RWPE1 (cell line): ENCODE measurements at regions not wholly inside any gene's neighbourhood (a gene's known extent, or its start where the extent isn't known, plus 50 kb on each side); places are given as distances from the start of the nearest gene placed in this dataset.

Experiments used
- CTCF ChIA-PET: fragments of 350-600 bp; sonication (Branson Sonifier 250); formaldehyde crosslinking; extraction: SDS; loops from one replicate; lab custom pipeline; 2021; lab: Yijun Ruan, JAX
- POLR2A ChIA-PET: fragments of 400-600 bp; formaldehyde crosslinking; extraction: SDS; loops from one replicate; lab custom pipeline; 2020; ENCODE audit warnings: antibody characterized with exemption; ENCODE audit not compliant: low non-redundant PET; lab: Yijun Ruan, JAX
- DNase-seq: peaks from one replicate; pipeline ENCODE4 v3.0.0; 2012; ENCODE audit warnings: low spot score
- H3K27ac ChIP-seq: fragments of 450-650 bp; 2 replicates; pipeline ENCODE4 v1.5.1; 2017
- TF ChIP-seq, protein P1 (sequence below): fragments of 450-650 bp; conservative IDR thresholded peaks from 2 replicates; pipeline ENCODE4 v1.5.1; 2017; ENCODE audit warnings: low read depth, mild to moderate bottlenecking

DNA sequence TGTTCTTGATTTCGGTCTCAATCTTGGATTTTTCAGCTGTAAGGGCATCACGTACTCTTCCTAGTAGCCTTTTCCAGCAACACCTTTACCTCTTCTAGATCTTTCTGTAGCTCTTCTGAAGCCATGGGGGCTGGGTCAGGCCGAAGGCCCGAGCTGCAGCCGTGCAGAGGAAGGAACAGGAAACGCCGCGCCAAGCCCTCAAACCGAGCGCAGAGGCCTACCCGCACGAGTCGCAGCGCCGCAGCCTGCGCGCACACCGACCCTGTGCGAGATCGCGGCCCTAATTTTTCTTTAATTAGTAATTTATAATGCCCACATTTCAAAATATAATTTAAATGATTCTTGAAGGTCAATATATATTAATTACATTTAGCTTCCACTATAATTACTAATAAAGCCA is 483.8 kb downstream of the NUP35 start:
- CTCF ChIA-PET = no interaction called here
- POLR2A ChIA-PET = no interaction called here
- no peak overlapping the region for H3K27ac ChIP-seq
- TF ChIP-seq, protein P1, sequence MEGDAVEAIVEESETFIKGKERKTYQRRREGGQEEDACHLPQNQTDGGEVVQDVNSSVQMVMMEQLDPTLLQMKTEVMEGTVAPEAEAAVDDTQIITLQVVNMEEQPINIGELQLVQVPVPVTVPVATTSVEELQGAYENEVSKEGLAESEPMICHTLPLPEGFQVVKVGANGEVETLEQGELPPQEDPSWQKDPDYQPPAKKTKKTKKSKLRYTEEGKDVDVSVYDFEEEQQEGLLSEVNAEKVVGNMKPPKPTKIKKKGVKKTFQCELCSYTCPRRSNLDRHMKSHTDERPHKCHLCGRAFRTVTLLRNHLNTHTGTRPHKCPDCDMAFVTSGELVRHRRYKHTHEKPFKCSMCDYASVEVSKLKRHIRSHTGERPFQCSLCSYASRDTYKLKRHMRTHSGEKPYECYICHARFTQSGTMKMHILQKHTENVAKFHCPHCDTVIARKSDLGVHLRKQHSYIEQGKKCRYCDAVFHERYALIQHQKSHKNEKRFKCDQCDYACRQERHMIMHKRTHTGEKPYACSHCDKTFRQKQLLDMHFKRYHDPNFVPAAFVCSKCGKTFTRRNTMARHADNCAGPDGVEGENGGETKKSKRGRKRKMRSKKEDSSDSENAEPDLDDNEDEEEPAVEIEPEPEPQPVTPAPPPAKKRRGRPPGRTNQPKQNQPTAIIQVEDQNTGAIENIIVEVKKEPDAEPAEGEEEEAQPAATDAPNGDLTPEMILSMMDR = no peak
- no peak for DNase-seq

DNA sequence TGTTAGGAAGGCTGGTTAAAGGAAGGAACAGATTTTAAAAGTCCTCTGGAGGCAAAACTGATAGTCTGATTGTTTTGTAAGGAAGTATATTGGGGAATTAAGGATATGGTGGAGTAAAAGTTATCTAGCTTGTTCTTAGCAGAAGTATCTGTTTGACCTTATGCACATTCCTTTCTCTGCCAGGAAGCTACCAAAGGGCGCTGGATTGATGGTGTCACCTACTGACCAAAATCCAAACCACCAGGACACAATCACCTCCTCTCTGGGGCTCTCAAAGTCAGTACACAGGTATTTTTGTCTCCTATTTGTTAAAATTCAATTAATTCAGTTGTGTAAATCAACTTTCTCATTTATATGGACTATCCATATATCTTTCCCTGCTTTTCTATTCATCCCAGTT is 484.5 kb downstream of the NUP35 start:
- DNase-seq = no peak
- ChIA-PET CTCF (no interaction called here), POLR2A (no interaction called here)
- TF ChIP-seq, protein P1 = no peak
- no peak overlapping the region for H3K27ac ChIP-seq

DNA sequence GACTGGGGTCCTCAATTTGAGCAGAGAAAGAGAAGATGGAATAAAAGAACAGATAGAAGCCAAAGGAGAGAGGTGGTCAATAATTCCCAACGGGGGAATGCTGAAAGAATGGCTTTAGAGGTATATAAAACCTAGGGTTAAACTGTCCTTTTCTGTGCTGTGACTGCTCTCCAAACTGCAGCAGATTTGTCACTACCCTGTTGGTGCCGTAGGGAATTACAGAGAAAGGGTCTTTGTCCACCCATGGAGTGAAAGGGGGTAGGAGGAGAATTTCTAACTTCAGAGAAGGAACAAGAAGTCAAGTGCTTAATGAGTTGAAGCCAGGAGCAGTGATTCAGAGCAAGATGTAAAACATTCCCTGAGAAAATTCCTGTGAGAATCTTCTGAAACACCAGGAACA is 486.5 kb downstream of the NUP35 start:
- CTCF ChIA-PET = no interaction called here
- no peak for DNase-seq
- POLR2A ChIA-PET = no interaction called here
- H3K27ac ChIP-seq = no peak overlapping the region
- TF ChIP-seq, protein P1 = no peak

DNA sequence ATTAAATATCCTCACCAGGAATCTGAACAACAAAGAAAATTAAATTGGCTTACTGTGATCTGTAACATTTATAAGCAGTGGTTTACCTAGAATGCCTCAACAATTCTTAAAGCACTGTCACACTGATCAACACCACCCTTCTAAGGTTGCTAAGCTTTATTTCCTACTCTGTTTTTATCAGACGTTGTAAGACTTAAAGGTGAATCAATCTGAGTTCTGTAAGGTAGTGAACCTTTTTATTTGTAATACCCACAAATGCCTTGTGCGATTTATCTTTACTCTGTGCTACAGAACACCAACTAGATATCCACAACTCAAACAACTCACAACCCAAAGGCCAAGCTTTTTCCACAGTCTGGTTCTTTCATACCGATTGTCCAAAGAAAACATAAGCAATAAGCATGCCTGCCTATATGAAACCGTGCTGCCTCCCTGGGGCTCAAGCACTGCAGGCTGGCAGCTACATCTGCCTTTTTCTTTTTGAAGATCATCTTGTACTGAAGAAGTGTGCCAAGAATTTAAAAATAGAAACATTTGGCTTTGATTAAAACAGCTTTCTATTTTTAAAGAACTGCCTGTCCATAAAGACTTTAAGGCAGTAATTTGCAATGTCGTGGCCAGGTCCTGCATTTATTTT is 490.7 kb downstream of the NUP35 start:
- CTCF ChIA-PET = no interaction called here
- no peak for DNase-seq

DNA sequence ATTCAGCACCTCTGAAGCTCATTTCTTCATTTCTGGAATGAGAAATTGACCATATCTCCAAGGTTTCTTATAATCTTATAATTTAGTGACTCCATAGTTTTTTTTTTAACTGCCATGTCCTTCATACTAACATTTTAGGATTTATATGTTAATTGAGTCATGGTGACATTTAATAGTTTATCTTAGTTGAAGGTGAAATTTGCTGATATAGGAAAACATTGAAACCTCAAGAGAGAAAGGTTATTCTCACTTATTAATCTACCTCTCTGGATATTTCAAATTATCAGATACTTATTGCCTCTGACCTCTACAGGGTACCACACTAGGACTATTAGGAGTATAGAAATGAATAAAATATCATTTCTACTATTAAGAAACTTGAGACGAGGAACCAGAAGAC is 499.0 kb downstream of the NUP35 start:
- no peak for DNase-seq
- POLR2A ChIA-PET = no interaction called here
- no peak overlapping the region for H3K27ac ChIP-seq
- CTCF ChIA-PET = no interaction called here
- TF ChIP-seq, protein P1 = no peak

More for the DNA sequence above, 490.7 kb downstream of the NUP35 start:
- POLR2A ChIA-PET = no interaction called here
- H3K27ac ChIP-seq = no peak overlapping the region
- TF ChIP-seq, protein P1 = no peak

DNA sequence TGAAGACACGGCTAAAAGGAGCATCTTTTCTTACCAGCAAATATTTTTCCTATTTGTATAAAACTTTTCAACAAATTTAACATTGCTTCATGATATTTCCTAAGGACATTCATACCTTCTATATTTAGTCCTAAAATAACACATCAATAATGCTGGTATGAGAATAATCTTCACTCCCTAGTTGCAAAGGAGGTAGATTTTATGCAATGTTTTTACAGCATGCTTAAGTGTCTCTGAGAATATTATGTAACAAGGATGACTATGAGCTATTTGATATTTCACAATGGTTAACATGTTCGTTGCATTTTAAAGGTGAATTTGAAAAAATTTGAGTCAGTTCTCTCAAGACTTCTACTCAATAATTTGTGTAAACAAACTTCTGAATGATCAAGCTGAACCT is 506.7 kb downstream of the NUP35 start:
- CTCF ChIA-PET = no interaction called here
- H3K27ac ChIP-seq = no peak overlapping the region
- TF ChIP-seq, protein P1 = no peak
- POLR2A ChIA-PET = no interaction called here
- DNase-seq = no peak
